Lung (tissue), 11 donors: ENCODE measurements at regions not wholly inside any gene's neighbourhood (a gene's known extent, or its start where the extent isn't known, plus 50 kb on each side); places are given as distances from the start of the nearest gene placed in this dataset.

Experiments used
- ATAC-seq: fragments of 200-7000 bp; cut with Tn5 transposase; one replicate; pipeline ENCODE4 v1.9.1; 2020; ENCODE audit warnings: moderate number of reproducible peaks; ENCODE audit not compliant: insufficient read depth, low FRiP score
- DNase-seq, 3 donors: peaks; one replicate each; pipeline ENCODE4 v3.0.0-alpha.2; 2013 to 2017
- H3K27ac ChIP-seq, 2 donors: one replicate each; pipeline ENCODE4 v1.5.1; 2013; ENCODE audit warnings: mild to moderate bottlenecking in 2 of 2, moderate library complexity in 2 of 2, control low read depth in 1 of 2, inconsistent platforms in 1 of 2, low read depth in 1 of 2, low read length in 1 of 2
- H3K27me3 ChIP-seq, 3 donors: one replicate each; pipeline ENCODE4 v1.5.1; 2013; ENCODE audit warnings: low read length in 2 of 3; ENCODE audit not compliant: control insufficient read depth in 3 of 3, insufficient read depth in 3 of 3
- H3K36me3 ChIP-seq, 4 donors: one replicate each; pipeline ENCODE4 v1.5.1; 2013; ENCODE audit warnings: low read length in 4 of 4, mild to moderate bottlenecking in 1 of 4, moderate library complexity in 1 of 4; ENCODE audit not compliant: control insufficient read depth in 4 of 4, insufficient read depth in 4 of 4
- H3K4me1 ChIP-seq, 5 donors: one replicate each; pipeline ENCODE4 v1.5.1; 2013; ENCODE audit warnings: low read length in 5 of 5, mild to moderate bottlenecking in 2 of 5, moderate library complexity in 1 of 5; ENCODE audit not compliant: control insufficient read depth in 5 of 5, insufficient read depth in 5 of 5
- H3K4me3 ChIP-seq: one replicate; pipeline ENCODE4 v1.5.1; 2013; ENCODE audit warnings: mild to moderate bottlenecking, control low read depth, moderate library complexity
- H3K9ac ChIP-seq, 2 donors: one replicate each; pipeline ENCODE4 v1.5.1; 2013; ENCODE audit warnings: low read length in 2 of 2, control low read depth in 1 of 2; ENCODE audit not compliant: insufficient read depth in 1 of 2
- H3K9me3 ChIP-seq, 4 donors: one replicate each; pipeline ENCODE4 v1.5.1; 2013; ENCODE audit warnings: low read length in 3 of 4, mild to moderate bottlenecking in 1 of 4, moderate library complexity in 1 of 4; ENCODE audit not compliant: control insufficient read depth in 4 of 4, insufficient read depth in 3 of 4
- WGBS, 2 donors: extraction: QIAGEN DNeasy Blood & Tissue Kit; methylation state at CpG; one replicate each; pipeline ENCODE4 v1.1.7; 2013; 5-methylcytosine and 5-hydroxymethylcytosine counted together
- TF ChIP-seq, protein P1 (sequence below): IDR thresholded peaks from 2 replicates; pipeline ENCODE4 v1.5.1; 2012; ENCODE audit warnings: mild to moderate bottlenecking; ENCODE audit errors: control extremely low read depth, extremely low read depth
- donor health status: control.
- donor health status: control.
- donor health status: Bipolar disorder and iron deficiency.
- donor health status: healthy.
- donor health status: DM: yes; HTN: yes; CAD: no.

DNA sequence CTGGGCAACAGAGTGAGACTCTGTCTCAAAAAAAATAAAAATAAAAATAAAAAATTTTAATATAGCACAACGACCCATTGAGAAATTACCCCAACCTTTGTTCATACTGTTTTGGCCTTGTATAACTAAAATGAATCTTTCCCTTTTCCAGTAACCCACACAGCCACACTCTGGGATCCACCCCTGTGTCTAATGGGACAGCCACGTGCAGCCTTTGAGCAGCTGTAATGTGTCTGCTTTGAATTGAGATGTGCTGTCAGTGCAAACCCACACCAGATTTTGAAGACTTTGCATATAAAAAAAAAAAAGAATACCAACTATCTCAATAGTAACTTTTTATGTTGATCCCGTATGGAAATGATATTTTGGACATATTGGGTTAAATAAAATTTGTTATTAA lies 112.7 kb upstream of the UBL3 start:
- Histone ChIP-seq H3K27me3 (peaks cover 0 to 2% (median 0%) of the 10 kb centered on the region in 3 donors), H3K9ac (no peak overlapping the region), H3K9me3 (peaks cover 0 to 1% (median 0%) of the 10 kb centered on the region in 4 donors), H3K36me3 (no peaks in the 10 kb centered on the region), H3K4me3 (no peak overlapping the region), H3K4me1 (no peaks in the 10 kb centered on the region), H3K27ac (no peak overlapping the region)
- ATAC-seq: no peak
- no peak for DNase-seq
- TF ChIP-seq, protein P1, sequence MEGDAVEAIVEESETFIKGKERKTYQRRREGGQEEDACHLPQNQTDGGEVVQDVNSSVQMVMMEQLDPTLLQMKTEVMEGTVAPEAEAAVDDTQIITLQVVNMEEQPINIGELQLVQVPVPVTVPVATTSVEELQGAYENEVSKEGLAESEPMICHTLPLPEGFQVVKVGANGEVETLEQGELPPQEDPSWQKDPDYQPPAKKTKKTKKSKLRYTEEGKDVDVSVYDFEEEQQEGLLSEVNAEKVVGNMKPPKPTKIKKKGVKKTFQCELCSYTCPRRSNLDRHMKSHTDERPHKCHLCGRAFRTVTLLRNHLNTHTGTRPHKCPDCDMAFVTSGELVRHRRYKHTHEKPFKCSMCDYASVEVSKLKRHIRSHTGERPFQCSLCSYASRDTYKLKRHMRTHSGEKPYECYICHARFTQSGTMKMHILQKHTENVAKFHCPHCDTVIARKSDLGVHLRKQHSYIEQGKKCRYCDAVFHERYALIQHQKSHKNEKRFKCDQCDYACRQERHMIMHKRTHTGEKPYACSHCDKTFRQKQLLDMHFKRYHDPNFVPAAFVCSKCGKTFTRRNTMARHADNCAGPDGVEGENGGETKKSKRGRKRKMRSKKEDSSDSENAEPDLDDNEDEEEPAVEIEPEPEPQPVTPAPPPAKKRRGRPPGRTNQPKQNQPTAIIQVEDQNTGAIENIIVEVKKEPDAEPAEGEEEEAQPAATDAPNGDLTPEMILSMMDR: no peak
- 73 to 87% methylated on average over 3 of the region's 3 CpGs for whole genome bisulfite sequencing, 2 donors

DNA sequence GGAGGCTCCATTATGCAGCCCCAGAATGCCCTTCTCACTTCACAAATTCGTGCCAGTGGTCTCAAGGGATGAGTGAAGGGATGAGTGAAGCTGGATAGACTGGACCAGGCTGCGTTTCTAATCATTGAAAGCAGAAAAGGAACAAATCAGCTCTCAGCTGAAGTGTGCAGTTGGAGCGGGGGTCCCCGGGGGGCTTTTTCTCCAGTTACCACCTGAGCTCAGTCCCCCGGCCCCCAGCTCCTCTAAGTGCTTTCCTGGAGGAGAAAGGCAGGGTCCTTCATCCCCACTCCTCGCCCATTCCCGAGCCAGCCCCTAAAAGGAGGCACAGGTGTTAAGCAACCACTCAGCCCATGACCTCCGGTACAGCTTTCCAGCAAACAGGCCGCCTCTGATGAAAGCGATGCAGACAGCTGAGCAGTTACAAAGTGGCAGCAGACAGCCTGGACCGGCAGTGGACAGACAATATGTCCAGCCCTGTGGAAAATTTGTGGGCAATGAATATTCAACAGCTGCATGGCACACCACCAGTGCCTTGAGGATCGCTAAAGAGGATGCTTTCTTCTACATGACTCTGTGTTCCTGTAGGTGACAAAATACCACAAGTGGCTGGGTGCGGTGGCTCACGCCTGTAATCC lies 110.7 kb upstream of the UBL3 start:
- no peak overlapping the region for H3K4me3 ChIP-seq
- no peak overlapping the region for H3K9ac ChIP-seq
- ATAC-seq (no peak), DNase-seq (no peak)
- WGBS, 2 donors: 83 to 90% methylated on average over 14 of the region's 14 CpGs
- H3K36me3 ChIP-seq: no peaks in the 10 kb centered on the region
- TF ChIP-seq, protein P1: no peak
- H3K27me3 ChIP-seq: peaks cover 0 to 2% (median 0%) of the 10 kb centered on the region in 3 donors
- H3K4me1 ChIP-seq: no peaks in the 10 kb centered on the region
- no peak overlapping the region for H3K27ac ChIP-seq
- peaks cover 0 to 1% (median 0%) of the 10 kb centered on the region in 4 donors for H3K9me3 ChIP-seq

DNA sequence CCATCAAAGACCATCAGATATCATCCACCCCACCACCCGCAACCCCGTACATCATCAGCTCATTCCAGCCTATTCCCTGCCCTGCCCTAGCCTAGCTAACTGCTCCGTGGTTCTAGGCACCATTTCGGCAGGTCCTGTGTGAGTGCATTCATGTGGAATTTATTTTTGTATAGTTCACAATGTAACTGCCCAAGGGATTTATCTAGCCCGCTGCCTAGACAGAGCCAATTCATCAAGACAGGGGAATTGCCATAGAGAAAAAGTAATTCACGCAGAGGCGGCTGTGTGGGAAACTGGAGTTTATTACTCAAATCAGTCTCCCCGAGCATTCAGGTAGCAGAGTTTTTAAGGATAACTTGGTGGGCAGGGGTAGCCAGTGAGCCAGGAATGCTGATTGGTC lies 109.2 kb upstream of the UBL3 start:
- H3K9ac ChIP-seq: no peak overlapping the region
- H3K36me3 ChIP-seq: no peaks in the 10 kb centered on the region
- ATAC-seq (no peak), DNase-seq (no peak)
- no peaks in the 10 kb centered on the region for H3K4me1 ChIP-seq
- TF ChIP-seq, protein P1: no peak
- H3K9me3 ChIP-seq: peaks cover 0 to 1% (median 0%) of the 10 kb centered on the region in 4 donors
- H3K4me3 ChIP-seq: no peak overlapping the region
- H3K27ac ChIP-seq: no peak overlapping the region
- 95% methylated on average over 8 of the region's 8 CpGs for WGBS, 2 donors
- peaks cover 0 to 2% (median 0%) of the 10 kb centered on the region in 3 donors for H3K27me3 ChIP-seq

DNA sequence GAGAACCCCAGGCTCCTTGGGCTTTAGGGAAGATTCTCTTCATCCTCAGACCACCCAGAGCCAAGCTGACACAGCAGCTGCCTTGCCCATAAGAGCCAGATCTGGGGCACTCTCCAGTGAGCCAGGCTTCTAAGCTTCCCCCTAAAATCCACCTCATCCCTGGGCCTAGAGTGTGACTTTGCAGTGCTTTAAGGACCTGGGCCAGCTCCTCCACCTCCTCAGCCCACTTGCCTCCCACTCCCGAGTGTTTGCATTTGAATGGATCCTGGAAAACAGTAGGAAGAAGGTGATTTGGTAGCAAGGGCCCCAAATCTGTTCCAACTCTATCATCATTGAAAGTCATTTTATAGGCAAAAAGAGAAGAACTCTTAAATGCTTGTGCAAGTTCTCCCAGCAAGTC lies 108.7 kb upstream of the UBL3 start:
- H3K9me3 ChIP-seq: peaks cover 0 to 1% (median 0%) of the 10 kb centered on the region in 4 donors
- H3K36me3 ChIP-seq: no peaks in the 10 kb centered on the region
- DNase-seq (no peak), ATAC-seq (no peak)
- no peak overlapping the region for H3K27ac ChIP-seq
- no peak overlapping the region for H3K4me3 ChIP-seq
- H3K4me1 ChIP-seq: peaks cover 0 to 3% (median 0%) of the 10 kb centered on the region in 5 donors
- TF ChIP-seq, protein P1: no peak
- H3K9ac ChIP-seq: no peak overlapping the region
- 85 to 91% methylated on average over 1 of the region's 1 CpG for WGBS, 2 donors
- peaks cover 0 to 2% (median 0%) of the 10 kb centered on the region in 3 donors for H3K27me3 ChIP-seq
